Sigmoid colon (tissue), 6 donors: ENCODE measurements at regions not wholly inside any gene's neighbourhood (a gene's known extent, or its start where the extent isn't known, plus 50 kb on each side); places are given as distances from the start of the nearest gene placed in this dataset.

Source experiments
- DNase-seq: peaks from one replicate; pipeline ENCODE4 v3.0.0-alpha.2; 2019
- H3K27ac ChIP-seq, 4 donors: fragments of 200-600 bp; sonication (generic); one replicate each; pipeline ENCODE4 v1.5.1; 2016 to 2019; ENCODE audit warnings: mild to moderate bottlenecking in 1 of 4
- H3K27me3 ChIP-seq, 3 donors: fragments of 200-600 bp; sonication (generic); one replicate each; pipeline ENCODE4 v1.5.1; 2019; ENCODE audit warnings: mild to moderate bottlenecking in 1 of 3
- H3K36me3 ChIP-seq, 4 donors: fragments of 200-600 bp; sonication (generic); one replicate each; pipeline ENCODE4 v1.5.1; 2016 to 2019
- H3K4me1 ChIP-seq, 4 donors: fragments of 200-600 bp; sonication (generic); one replicate each; pipeline ENCODE4 v1.5.1; 2017 to 2019
- H3K4me3 ChIP-seq, 4 donors: fragments of 200-600 bp; sonication (generic); one replicate each; pipeline ENCODE4 v1.5.1; 2017 to 2019; ENCODE audit warnings: mild to moderate bottlenecking in 2 of 4, moderate library complexity in 1 of 4
- H3K9me3 ChIP-seq, 4 donors: fragments of 200-600 bp in 3 of 4; sonication (generic) in 3 of 4; one replicate each; pipeline versions ENCODE4 v1.5.1 to v1.6.1; 2013 to 2019
- EP300 ChIP-seq, 4 donors: sonication (generic); formaldehyde crosslinking; IDR thresholded peaks; one replicate each; pipeline ENCODE4 v1.6.1; 2017; ENCODE audit warnings: antibody characterized with exemption in 4 of 4
- POLR2A ChIP-seq, 2 donors: fragments of 450-650 bp; IDR thresholded peaks; one replicate each; pipeline ENCODE4 v1.6.1; 2016; ENCODE audit warnings: antibody characterized with exemption in 2 of 2, mild to moderate bottlenecking in 2 of 2, moderate library complexity in 2 of 2
- POLR2AphosphoS5 ChIP-seq, 4 donors: sonication (generic); formaldehyde crosslinking; IDR thresholded peaks; one replicate each; pipeline ENCODE4 v1.6.1; 2017; ENCODE audit warnings: antibody characterized with exemption in 4 of 4
- whole genome bisulfite sequencing, 2 donors: extraction: QIAGEN DNeasy Blood & Tissue Kit; methylation state at CpG; one replicate each; pipeline ENCODE4 v1.1.7; 2013; 5-methylcytosine and 5-hydroxymethylcytosine counted together
- intact Hi-C: fragments of 100-400 bp; cut with DNase I; formaldehyde crosslinking; loops from one replicate; pipeline ENCODE4 v1.15.1; 2023
- TF ChIP-seq, protein P1 (sequence below), 4 experiments: fragments of 450-650 bp in 3 of 4; fragments of 200-600 bp in 1 of 4; IDR thresholded peaks; one replicate each; pipeline ENCODE4 v1.5.1; 2016 to 2019; ENCODE audit warnings: antibody characterized with exemption in 4 of 4, mild to moderate bottlenecking in 3 of 4, moderate library complexity in 2 of 4
- donor health status: healthy with polysubstance abuse.
- donor health status: healthy.

DNA sequence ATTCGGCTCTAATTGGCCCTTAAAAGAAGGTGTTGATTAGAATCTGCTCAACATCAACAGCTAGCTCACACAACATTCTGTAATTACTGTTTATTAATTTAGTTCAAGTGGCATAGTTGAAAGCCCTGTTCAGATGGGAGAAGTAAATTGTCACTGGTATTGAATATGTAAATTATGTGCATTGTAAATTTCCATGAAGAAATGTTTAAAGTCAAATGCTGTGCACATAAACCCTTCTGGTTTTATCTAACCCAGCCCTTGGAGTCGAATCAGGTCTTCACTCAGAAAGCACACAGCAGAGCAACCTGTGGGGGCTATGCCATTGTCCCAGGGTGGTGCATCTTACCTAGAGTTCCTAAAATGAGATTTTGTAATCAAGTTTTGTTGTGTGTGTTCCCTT lies 65.4 kb upstream of the LMO4 start:
- Histone ChIP-seq H3K36me3 (no peaks in the 10 kb centered on the region), H3K9me3 (no peaks in the 10 kb centered on the region), H3K27me3 (no peaks in the 10 kb centered on the region), H3K4me1 (no peaks in the 10 kb centered on the region), H3K27ac (no peak overlapping the region), H3K4me3 (no peak overlapping the region)
- WGBS, 2 donors, result 70 to 82% methylated on average over 2 of the region's 2 CpGs
- intact Hi-C loops, result no loop called here
- TF ChIP-seq, protein P1, sequence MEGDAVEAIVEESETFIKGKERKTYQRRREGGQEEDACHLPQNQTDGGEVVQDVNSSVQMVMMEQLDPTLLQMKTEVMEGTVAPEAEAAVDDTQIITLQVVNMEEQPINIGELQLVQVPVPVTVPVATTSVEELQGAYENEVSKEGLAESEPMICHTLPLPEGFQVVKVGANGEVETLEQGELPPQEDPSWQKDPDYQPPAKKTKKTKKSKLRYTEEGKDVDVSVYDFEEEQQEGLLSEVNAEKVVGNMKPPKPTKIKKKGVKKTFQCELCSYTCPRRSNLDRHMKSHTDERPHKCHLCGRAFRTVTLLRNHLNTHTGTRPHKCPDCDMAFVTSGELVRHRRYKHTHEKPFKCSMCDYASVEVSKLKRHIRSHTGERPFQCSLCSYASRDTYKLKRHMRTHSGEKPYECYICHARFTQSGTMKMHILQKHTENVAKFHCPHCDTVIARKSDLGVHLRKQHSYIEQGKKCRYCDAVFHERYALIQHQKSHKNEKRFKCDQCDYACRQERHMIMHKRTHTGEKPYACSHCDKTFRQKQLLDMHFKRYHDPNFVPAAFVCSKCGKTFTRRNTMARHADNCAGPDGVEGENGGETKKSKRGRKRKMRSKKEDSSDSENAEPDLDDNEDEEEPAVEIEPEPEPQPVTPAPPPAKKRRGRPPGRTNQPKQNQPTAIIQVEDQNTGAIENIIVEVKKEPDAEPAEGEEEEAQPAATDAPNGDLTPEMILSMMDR (IDR thresholded peaks at IDR 0.05), result no peak
- TF ChIP-seq POLR2AphosphoS5 (IDR thresholded peaks at IDR 0.05) (no peak), EP300 (IDR thresholded peaks at IDR 0.05) (no peak), POLR2A (IDR thresholded peaks at IDR 0.05) (no peak)
- no peak for DNase-seq

DNA sequence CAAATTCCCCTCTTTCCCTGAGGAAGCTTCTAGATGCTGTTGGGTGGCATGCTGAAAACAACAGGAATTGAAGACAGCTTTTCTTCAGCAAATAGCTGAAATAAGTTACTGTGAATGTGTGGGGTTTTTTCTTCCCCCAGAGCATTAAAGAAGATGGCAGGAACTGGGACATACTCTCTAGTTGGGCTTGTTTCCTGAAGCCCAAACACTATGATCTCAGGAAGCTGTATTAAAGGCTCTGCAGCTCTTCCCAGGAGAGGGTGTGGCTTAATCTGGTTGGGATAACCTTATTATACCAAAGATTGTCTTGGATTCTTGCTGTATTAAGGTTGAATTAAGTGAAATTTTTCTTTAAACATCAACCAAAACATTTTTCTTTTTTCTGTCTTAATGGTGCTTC lies 64.9 kb upstream of the LMO4 start:
- DNase-seq, result no peak
- no peak overlapping the region for H3K4me3 ChIP-seq
- intact Hi-C loops, result no loop called here
- no peaks in the 10 kb centered on the region for H3K9me3 ChIP-seq
- no peak overlapping the region for H3K27ac ChIP-seq
- no peaks in the 10 kb centered on the region for H3K4me1 ChIP-seq
- no peaks in the 10 kb centered on the region for H3K27me3 ChIP-seq
- no peak for TF ChIP-seq EP300 (IDR thresholded peaks at IDR 0.05)
- TF ChIP-seq, protein P1 (IDR thresholded peaks at IDR 0.05), result no peak
- H3K36me3 ChIP-seq, result no peaks in the 10 kb centered on the region

DNA sequence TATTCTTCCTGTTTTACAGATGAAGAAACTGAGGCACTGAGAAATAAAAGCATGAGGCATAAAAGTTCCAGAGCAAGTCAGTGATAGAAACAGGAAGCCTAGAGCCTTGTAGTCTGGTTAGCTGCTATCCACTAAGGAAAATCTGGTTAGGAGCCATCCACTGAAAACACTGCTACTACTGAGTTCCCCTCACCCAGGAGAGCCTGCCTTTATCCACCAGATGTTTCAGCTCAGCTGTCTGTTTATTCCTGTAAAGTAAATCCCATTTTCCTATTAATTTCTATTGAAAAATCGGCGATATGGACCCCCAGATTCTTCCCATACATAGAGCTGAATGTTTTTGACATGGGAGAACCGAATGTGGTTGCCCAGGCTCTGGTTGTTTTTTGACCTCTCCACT lies 63.7 kb upstream of the LMO4 start:
- no peaks in the 10 kb centered on the region for H3K4me1 ChIP-seq
- H3K9me3 ChIP-seq, result no peaks in the 10 kb centered on the region
- intact Hi-C loops, result no loop called here
- no peak overlapping the region for H3K4me3 ChIP-seq
- H3K36me3 ChIP-seq, result no peaks in the 10 kb centered on the region
- DNase-seq, result no peak
- TF ChIP-seq POLR2A (IDR thresholded peaks at IDR 0.05) (no peak), EP300 (IDR thresholded peaks at IDR 0.05) (no peak), POLR2AphosphoS5 (IDR thresholded peaks at IDR 0.05) (no peak)
- TF ChIP-seq, protein P1 (IDR thresholded peaks at IDR 0.05), result no peak
- no peak overlapping the region for H3K27ac ChIP-seq
- 71 to 77% methylated on average over 3 of the region's 3 CpGs for WGBS, 2 donors
- H3K27me3 ChIP-seq, result no peaks in the 10 kb centered on the region

DNA sequence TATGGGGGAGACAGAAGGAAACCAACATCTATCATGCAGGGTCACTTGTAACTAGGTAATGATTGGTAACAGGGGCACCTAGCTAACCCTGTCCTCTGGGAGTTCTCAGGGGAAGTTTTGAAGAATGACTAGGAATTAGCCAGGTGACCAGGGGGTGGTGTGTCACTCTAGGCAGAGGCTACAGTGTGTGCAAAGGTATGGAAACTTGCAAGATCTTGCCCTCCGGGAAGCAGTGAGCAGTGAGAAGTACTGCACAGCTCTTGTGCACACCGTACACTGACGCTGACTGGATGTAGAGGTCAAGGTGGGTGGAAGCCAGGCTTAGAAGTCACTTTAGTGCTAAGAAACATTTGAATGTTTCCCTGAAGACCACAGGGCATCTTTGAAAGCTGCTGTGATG lies 62.9 kb upstream of the LMO4 start:
- DNase-seq, result no peak
- Histone ChIP-seq H3K27ac (no peak overlapping the region), H3K9me3 (no peaks in the 10 kb centered on the region), H3K27me3 (no peaks in the 10 kb centered on the region), H3K4me3 (no peak overlapping the region), H3K4me1 (no peaks in the 10 kb centered on the region), H3K36me3 (no peaks in the 10 kb centered on the region)
- TF ChIP-seq EP300 (IDR thresholded peaks at IDR 0.05) (no peak), POLR2AphosphoS5 (IDR thresholded peaks at IDR 0.05) (no peak), POLR2A (IDR thresholded peaks at IDR 0.05) (no peak)
- TF ChIP-seq, protein P1 (IDR thresholded peaks at IDR 0.05), result no peak
- 95% methylated on average over 3 of the region's 3 CpGs for WGBS, 2 donors
- intact Hi-C loops, result no loop called here

DNA sequence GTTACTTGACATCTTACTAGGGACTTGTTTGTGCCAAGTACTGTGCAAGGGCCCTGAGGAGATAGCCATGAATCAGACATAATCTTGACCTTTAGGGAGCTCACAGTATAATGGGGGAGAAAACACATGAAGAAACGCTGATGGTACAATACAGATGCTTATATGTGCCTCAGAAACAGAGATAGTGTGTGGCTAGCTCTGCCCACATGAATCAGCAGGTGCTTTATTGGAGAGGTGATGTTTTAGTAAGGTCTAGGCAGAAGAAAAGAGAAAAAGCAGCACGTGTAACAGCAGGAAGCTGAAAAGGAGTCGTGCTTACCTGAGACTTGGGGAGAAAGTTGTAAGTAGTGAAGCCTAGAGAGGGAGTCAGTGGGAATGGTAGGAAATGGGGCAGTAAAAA lies 60.6 kb upstream of the LMO4 start:
- H3K9me3 ChIP-seq, result no peaks in the 10 kb centered on the region
- TF ChIP-seq, protein P1 (IDR thresholded peaks at IDR 0.05), result no peak
- TF ChIP-seq POLR2A (IDR thresholded peaks at IDR 0.05), result no peak
- no peak for TF ChIP-seq EP300 (IDR thresholded peaks at IDR 0.05)
- no peak for TF ChIP-seq POLR2AphosphoS5 (IDR thresholded peaks at IDR 0.05)
- DNase-seq, result no peak
- no peak overlapping the region for H3K4me3 ChIP-seq
- intact Hi-C loops, result no loop called here
- no peak overlapping the region for H3K27ac ChIP-seq
- 64 to 70% methylated on average over 3 of the region's 3 CpGs for WGBS, 2 donors
- no peaks in the 10 kb centered on the region for H3K27me3 ChIP-seq
- no peaks in the 10 kb centered on the region for H3K4me1 ChIP-seq
- H3K36me3 ChIP-seq, result no peaks in the 10 kb centered on the region
